GM18508 (cell line): ENCODE measurements at regions not wholly inside any gene's neighbourhood (a gene's known extent, or its start where the extent isn't known, plus 50 kb on each side); places are given as distances from the start of the nearest gene placed in this dataset.
A peak's percentile ranks its signal among the peaks of the same experiment; 100 is the strongest.
"Not testable (repeated sequence)": the region's sequence is repeated elsewhere in the genome, so short reads cannot be mapped to it uniquely, and the experiment has no call there.

ENCODE experiments used
- ATAC-seq: cut with Tn5 transposase; IDR thresholded peaks from one replicate; pipeline ENCODE4 v1.9.1; 2021; ENCODE audit warnings: moderate number of reproducible peaks; ENCODE audit not compliant: insufficient read depth, unreplicated experiment

DNA sequence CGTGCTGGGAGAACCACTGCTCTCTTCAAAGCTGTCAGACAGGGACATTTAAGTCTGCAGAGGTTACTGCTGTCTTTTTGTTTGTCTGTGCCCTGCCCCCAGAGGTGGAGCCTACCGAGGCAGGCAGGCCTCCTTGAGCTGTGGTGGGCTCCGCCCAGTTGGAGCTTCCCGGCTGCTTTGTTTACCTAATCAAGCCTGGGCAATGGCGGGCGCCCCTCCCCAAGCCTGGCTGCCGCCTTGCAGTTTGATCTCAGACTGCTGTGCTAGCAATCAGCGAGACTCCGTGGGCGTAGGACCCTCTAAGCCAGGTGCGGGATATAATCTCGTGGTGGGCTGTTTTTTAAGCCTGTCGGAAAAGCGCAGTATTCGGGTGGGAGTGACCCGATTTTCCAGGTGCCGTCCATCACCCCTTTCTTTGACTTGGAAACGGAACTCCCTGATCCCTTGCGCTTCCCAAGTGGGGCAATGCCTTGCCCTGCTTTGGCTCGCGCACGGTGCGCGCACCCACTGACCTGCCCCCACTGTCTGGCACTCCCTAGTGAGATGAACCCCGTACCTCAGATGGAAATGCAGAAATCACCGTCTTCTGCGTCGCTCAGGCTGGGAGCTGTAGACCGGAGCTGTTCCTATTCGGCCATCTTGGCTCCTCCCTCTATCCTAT, 617.0 kb downstream of the ADCYAP1 start:
- ATAC-seq: not testable (repeated sequence)

DNA sequence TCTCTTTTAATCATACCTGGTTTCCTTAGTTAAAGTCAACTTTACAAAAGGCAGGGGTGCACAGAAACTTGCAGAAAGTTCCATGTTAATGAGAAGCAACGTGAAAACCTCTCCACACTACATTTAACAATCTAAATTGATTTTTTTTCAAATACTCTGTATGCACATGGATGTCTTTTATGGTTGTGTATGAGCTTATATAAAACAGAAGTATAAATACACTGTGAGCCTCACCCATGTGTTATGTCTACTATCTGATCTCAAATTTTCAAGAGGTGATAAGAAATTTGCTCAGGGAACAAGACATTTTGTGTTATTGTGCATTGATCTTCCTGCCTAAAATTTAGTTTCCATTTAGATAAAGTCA, 617.6 kb downstream of the ADCYAP1 start:
- ATAC-seq: no peak

DNA sequence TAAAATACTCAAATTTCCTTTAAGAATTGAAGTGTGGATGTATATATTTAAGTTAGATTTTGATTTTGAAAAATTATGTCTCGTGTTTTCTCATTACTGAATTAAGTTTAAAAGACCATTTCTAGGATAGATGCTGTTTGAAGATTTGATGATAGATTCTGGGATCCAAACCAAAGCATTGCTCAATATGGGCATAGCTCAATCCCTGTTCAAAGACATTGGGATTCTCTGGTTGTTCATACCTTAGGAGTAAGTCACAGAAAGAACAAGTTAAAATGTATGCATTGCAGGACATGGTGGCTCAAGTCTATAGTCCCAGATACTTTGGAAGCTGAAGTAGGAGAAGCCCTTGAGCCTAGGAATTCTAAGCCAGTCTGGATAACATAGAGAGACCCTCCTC, 622.3 kb downstream of the ADCYAP1 start:
- ATAC-seq: no peak

DNA sequence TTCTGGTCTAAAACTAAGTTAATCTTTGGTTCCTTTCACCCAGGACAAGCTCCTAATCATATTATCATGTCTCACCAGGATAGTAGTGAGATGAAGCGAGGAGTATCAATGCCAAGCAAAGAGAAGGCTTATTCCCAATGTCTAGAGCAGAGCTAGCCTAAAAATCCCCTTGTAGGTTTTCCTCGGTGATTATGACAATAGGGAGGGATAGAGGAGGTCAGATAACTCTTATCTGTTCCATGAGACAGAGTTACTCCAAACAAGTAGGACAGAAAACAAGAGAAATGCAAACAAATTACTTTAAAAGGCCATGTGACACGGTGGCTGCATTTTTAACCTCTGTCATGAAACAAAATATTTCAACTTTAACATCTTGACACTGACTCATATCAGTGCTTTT, 623.1 kb downstream of the ADCYAP1 start:
- ATAC-seq: no peak

DNA sequence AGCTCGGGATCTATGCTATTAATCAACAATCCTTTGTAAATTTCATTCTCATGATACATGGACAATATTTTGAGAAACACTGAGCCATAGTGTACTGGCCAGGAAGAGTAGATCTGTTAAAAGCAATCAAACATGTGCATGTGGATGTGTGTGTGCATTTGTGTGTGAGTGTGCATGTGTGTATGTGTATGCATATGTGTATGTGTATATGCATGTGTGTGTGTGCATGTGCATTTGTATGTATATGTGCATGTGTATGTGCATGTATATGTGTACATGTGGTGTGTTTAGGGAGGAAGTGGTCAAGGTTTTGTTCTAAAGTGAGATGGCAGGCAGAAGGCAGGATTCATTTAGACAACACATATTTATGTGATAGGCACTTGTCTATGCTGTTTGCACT, 623.8 kb downstream of the ADCYAP1 start:
- ATAC-seq: no peak

GRCh38 chr18:1528964-1529509, 624.4 kb downstream of the ADCYAP1 start:
- ATAC-seq: no peak

DNA sequence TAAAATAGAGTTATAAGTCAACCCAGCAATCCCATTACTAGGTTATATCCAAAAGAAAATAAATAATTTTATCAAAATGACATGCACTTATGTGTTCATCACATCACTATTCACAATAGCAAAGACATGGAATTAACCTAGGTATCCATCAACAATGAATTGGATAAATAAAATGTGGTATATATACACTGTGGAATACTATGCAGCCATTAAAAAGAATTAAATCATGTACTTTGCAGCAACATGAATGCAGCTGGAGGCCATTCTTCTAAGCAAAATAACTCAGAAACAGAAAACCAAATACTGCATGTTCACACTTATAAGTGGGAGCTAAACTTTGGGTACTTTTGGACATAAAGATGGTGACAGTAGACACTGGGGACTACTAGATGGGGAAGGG, 626.0 kb downstream of the ADCYAP1 start:
- ATAC-seq: no peak

- no peak for ATAC-seq
Measured at GRCh38 chr18:1539276-1539675, 634.6 kb downstream of the ADCYAP1 start.

DNA sequence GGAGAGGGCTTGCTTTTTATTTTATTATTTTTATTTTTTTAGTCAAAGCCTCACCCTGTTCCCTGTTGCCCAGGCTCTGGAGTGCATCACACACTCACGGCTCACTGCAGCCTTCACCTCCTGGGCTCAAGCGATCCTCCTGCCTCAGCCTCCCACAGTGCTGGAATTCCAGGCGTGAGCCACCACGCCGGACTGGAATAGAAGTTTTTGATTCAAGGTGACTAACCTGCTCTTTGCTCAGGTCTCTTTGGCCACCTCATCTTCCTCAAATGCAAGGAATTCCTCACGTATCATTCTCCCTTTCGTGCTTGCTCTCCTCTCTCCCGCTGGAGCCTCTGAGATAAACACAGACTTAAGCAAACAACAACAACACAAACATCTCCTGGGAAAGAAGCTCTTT, 636.8 kb downstream of the ADCYAP1 start:
- ATAC-seq: no peak

GRCh38 chr18:1542230-1542774, 637.6 kb downstream of the ADCYAP1 start:
- peak; percentile 91 for ATAC-seq

GRCh38 chr18:1544016-1544415, 639.3 kb downstream of the ADCYAP1 start:
- ATAC-seq: no peak

GRCh38 chr18:1557711-1558110, 653.0 kb downstream of the ADCYAP1 start:
- not testable (repeated sequence) for ATAC-seq

GRCh38 chr18:1559563-1559962, 654.9 kb downstream of the ADCYAP1 start:
- ATAC-seq: no peak

DNA sequence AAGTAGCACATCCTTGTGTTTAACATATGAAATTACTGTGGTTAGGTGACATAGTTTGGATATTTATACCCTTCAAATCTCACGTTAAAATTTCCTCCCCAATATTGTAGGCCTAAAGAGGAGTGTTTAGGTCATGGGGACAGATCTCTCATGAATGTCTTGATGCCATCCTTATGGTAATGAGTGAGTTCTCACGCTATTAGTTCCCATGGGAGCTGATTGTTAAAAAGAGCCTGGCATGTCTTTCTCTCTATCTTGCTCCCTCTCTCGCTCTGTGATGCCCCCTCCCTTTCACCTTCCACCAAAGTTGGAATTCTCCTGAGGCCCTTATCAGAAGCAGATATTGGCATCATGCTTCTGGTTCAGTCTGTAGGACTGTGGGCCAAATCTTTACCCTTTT, 660.1 kb downstream of the ADCYAP1 start:
- no peak for ATAC-seq

GRCh38 chr18:1571206-1571605, 666.5 kb downstream of the ADCYAP1 start:
- no peak for ATAC-seq

- ATAC-seq: no peak
Measured at GRCh38 chr18:1573732-1574131, 669.1 kb downstream of the ADCYAP1 start.

DNA sequence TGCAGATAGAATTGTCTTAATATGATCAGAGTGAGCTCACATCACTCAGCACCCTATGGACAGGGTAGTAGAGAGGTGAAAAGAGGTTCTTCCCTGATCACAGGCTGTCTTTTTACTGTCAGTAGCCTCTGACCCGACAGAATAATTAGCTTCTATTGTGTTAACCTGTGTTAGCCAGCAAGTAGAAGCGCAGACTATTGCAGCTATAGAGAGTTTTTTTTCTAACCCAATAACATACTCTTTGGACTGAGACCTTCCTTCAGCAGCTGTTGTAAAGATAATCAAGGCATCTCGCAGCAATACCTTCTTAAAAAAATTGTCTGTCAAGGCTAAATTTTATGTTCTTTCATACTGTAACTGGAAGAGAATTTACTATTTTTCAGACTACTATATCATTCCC, 670.4 kb downstream of the ADCYAP1 start:
- ATAC-seq: no peak

DNA sequence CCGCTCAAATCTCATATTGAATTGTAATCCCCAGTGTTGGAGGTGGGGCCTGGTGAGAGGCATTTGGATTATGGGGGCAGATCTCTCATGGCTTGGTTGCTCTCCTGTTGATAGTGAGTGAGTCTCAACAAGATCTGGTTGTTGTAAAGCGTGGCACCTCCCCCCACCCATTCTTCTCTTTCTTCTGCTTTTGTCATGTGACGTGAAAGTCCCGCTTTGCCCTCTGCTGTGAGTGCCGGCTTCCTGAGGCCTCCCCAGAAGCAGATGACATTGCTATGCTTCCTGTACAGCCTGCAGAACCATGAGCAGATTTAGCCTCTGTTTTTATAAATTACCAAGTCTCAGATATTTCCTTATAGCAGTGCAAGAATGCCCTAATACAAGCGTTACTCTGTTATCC, 673.8 kb downstream of the ADCYAP1 start:
- no peak for ATAC-seq

- ATAC-seq: no peak
Measured at GRCh38 chr18:1581581-1581980, 676.9 kb downstream of the ADCYAP1 start.

GRCh38 chr18:1585881-1586488, 681.3 kb downstream of the ADCYAP1 start:
- ATAC-seq: peak; percentile 77

DNA sequence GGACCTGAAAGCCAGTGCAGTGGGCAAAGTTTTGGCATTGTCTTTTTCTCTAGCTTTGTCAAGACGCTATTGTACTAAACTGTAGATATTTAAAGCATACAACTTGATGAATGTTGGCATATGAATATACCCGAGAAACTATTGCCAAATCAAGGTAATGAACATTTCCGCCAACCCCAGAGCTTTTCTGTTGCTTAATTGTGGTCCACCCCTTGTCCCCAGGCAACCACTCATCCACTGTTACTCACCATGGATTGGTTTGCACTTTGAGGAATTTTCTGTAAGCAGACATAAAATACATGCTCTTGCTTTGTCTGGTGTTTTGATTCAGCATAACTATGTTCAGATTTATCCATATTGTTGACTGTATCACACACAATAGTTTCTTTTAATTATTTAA, 688.4 kb downstream of the ADCYAP1 start:
- no peak for ATAC-seq

- ATAC-seq: no peak
Measured at GRCh38 chr18:1595195-1595594, 690.5 kb downstream of the ADCYAP1 start.
